DMS53 treated with DMSO at 0.1 percent for 48 hours (cell line): ENCODE measurements at regions not wholly inside any gene's neighbourhood (a gene's known extent, or its start where the extent isn't known, plus 50 kb on each side); places are given as distances from the start of the nearest gene placed in this dataset.
"Not testable (repeated sequence)": the region's sequence is repeated elsewhere in the genome, so short reads cannot be mapped to it uniquely, and the experiment has no call there.

Experiments
- DNase-seq: peaks from one replicate; lab custom pipeline; 2025; ENCODE audit not compliant: unreplicated experiment; lab: John Stamatoyannopoulos, UW

- no peak for DNase-seq
These were observed 222.4 kb downstream of the ANTXR2 start for GRCh38 chr4:79850626-79851025.

- peak; percentile 73 for DNase-seq
These were observed 224.7 kb downstream of the ANTXR2 start for GRCh38 chr4:79848329-79848728.

GRCh38 chr4:79847411-79847810 is 225.6 kb downstream of the ANTXR2 start:
- DNase-seq = no peak

GRCh38 chr4:79842162-79842561 is 230.9 kb downstream of the ANTXR2 start:
- no peak for DNase-seq

- no peak for DNase-seq
These were observed 239.2 kb downstream of the ANTXR2 start for GRCh38 chr4:79833857-79834256.

GRCh38 chr4:79831701-79832514 is 241.1 kb downstream of the ANTXR2 start:
- no peak for DNase-seq

GRCh38 chr4:79831119-79831528 is 241.9 kb downstream of the ANTXR2 start:
- DNase-seq = no peak

- no peak for DNase-seq
These were observed 245.7 kb downstream of the ANTXR2 start for GRCh38 chr4:79827283-79827682.

GRCh38 chr4:79823148-79823763 is 249.8 kb downstream of the ANTXR2 start:
- no peak for DNase-seq

GRCh38 chr4:79820427-79820826 is 252.6 kb downstream of the ANTXR2 start:
- no peak for DNase-seq

GRCh38 chr4:79807933-79808332 is 265.1 kb downstream of the ANTXR2 start:
- DNase-seq = not testable (repeated sequence)

GRCh38 chr4:79798047-79798446 is 275.0 kb downstream of the ANTXR2 start:
- no peak for DNase-seq

- DNase-seq = no peak
These were observed 276.1 kb downstream of the ANTXR2 start for GRCh38 chr4:79796948-79797347.

GRCh38 chr4:79788884-79789283 is 284.1 kb downstream of the ANTXR2 start:
- DNase-seq = no peak

GRCh38 chr4:79780129-79780528 is 292.9 kb downstream of the ANTXR2 start:
- DNase-seq = no peak

- DNase-seq = no peak
These were observed 300.5 kb downstream of the ANTXR2 start for GRCh38 chr4:79772510-79772909.

- DNase-seq = no peak
These were observed 308.9 kb downstream of the ANTXR2 start for GRCh38 chr4:79764120-79764519.

- DNase-seq = no peak
These were observed 309.4 kb downstream of the ANTXR2 start for GRCh38 chr4:79763486-79764075.

GRCh38 chr4:79759793-79760192 is 313.2 kb downstream of the ANTXR2 start:
- DNase-seq = no peak

GRCh38 chr4:79757600-79757999 is 315.4 kb downstream of the ANTXR2 start:
- no peak for DNase-seq

- DNase-seq = no peak
These were observed 316.7 kb downstream of the ANTXR2 start for GRCh38 chr4:79756140-79756895.
